ENCODE measurements at regions not wholly inside any gene's neighbourhood (a gene's known extent, or its start where the extent isn't known, plus 50 kb on each side); places are given as distances from the start of the nearest gene placed in this dataset.

DNA sequence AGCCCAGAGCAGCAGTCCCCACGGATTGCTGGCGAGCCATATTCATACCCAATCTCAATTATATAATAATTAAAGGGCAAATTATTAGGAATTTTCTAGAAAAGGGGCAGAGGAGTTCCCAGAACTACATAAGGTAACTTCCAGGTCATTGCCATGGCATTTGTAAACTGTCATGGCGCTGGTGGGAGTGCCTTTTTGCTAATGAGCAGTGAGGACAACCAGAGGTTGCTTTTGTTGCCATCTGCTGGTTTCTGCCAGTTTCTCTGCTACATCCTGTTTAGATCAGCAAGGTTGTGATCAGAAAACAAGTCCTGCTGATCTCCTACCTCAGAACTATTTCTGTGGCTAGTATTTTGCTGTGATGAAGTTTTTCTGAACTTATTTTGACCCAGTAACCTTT, 159.8 kb upstream of the PIEZO2 start:
- no peak overlapping the region for H2AFZ ChIP-seq (ENCODE audit: low read length)
- H3K9me3 ChIP-seq (ENCODE audit: low read length), result no peaks in the 10 kb centered on the region

GRCh38 chr18:11308499-11308898, 159.1 kb upstream of the PIEZO2 start:
- no peak overlapping the region for H3K9ac ChIP-seq (ENCODE audit: low read length)
- no peak overlapping the region for H3K4me3 ChIP-seq (ENCODE audit: low read depth, low read length, poor library complexity, severe bottlenecking)
- no peak overlapping the region for H3K27ac ChIP-seq (ENCODE audit: low read depth, low read length, poor library complexity, severe bottlenecking)
- H2AFZ ChIP-seq (ENCODE audit: low read length), result no peak overlapping the region
- no peaks in the 10 kb centered on the region for H3K9me3 ChIP-seq (ENCODE audit: low read length)
- TF ChIP-seq, protein P1, sequence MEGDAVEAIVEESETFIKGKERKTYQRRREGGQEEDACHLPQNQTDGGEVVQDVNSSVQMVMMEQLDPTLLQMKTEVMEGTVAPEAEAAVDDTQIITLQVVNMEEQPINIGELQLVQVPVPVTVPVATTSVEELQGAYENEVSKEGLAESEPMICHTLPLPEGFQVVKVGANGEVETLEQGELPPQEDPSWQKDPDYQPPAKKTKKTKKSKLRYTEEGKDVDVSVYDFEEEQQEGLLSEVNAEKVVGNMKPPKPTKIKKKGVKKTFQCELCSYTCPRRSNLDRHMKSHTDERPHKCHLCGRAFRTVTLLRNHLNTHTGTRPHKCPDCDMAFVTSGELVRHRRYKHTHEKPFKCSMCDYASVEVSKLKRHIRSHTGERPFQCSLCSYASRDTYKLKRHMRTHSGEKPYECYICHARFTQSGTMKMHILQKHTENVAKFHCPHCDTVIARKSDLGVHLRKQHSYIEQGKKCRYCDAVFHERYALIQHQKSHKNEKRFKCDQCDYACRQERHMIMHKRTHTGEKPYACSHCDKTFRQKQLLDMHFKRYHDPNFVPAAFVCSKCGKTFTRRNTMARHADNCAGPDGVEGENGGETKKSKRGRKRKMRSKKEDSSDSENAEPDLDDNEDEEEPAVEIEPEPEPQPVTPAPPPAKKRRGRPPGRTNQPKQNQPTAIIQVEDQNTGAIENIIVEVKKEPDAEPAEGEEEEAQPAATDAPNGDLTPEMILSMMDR (IDR thresholded peaks at IDR 0.05; ENCODE audit: low read length), result no peak
- TF ChIP-seq EZH2 (IDR thresholded peaks at IDR 0.05; ENCODE audit: borderline replicate concordance, low read length), result no peak
- H3K9me2 ChIP-seq (ENCODE audit: low read depth, low read length), result no peaks in the 10 kb centered on the region
- no peak overlapping the region for H3K4me2 ChIP-seq (ENCODE audit: low read length)
- no peaks in the 10 kb centered on the region for H3K79me2 ChIP-seq (ENCODE audit: insufficient read depth, low read length)
- no peaks in the 10 kb centered on the region; the same call in 1 of the 2 replicates for H3K27me3 ChIP-seq (ENCODE audit: insufficient read depth, low read length)
- H3K4me1 ChIP-seq (ENCODE audit: insufficient read depth, low read length, severe bottlenecking), result no peaks in the 10 kb centered on the region
- no peaks in the 10 kb centered on the region for H3F3A ChIP-seq (ENCODE audit: insufficient read depth, low read length)
- no peaks in the 10 kb centered on the region for H4K20me1 ChIP-seq (ENCODE audit: insufficient read depth, low read length)
- H3K36me3 ChIP-seq (ENCODE audit: insufficient read depth, low read length), result no peaks in the 10 kb centered on the region

More for the DNA sequence above, 159.8 kb upstream of the PIEZO2 start:
- Histone ChIP-seq H3F3A (ENCODE audit: insufficient read depth, low read length) (no peaks in the 10 kb centered on the region), H3K36me3 (ENCODE audit: insufficient read depth, low read length) (no peaks in the 10 kb centered on the region), H3K9me2 (ENCODE audit: low read depth, low read length) (no peaks in the 10 kb centered on the region), H3K27me3 (ENCODE audit: insufficient read depth, low read length) (no peaks in the 10 kb centered on the region; the same call in 1 of the 2 replicates), H3K4me2 (ENCODE audit: low read length) (no peak overlapping the region), H3K79me2 (ENCODE audit: insufficient read depth, low read length) (no peaks in the 10 kb centered on the region), H3K4me1 (ENCODE audit: insufficient read depth, low read length, severe bottlenecking) (no peaks in the 10 kb centered on the region), H3K4me3 (ENCODE audit: low read depth, low read length, poor library complexity, severe bottlenecking) (no peak overlapping the region), H3K9ac (ENCODE audit: low read length) (no peak overlapping the region), H3K27ac (ENCODE audit: low read depth, low read length, poor library complexity, severe bottlenecking) (no peak overlapping the region), H4K20me1 (ENCODE audit: insufficient read depth, low read length) (no peaks in the 10 kb centered on the region)
- TF ChIP-seq, protein P1 (IDR thresholded peaks at IDR 0.05; ENCODE audit: low read length), result peak; percentile 42; the same call in 1 of the 2 replicates
- TF ChIP-seq EZH2 (IDR thresholded peaks at IDR 0.05; ENCODE audit: borderline replicate concordance, low read length), result no peak

- Histone ChIP-seq H3K4me1 (ENCODE audit: insufficient read depth, low read length, severe bottlenecking) (no peaks in the 10 kb centered on the region), H3K4me3 (ENCODE audit: low read depth, low read length, poor library complexity, severe bottlenecking) (no peak overlapping the region), H3K79me2 (ENCODE audit: insufficient read depth, low read length) (no peaks in the 10 kb centered on the region), H3F3A (ENCODE audit: insufficient read depth, low read length) (no peaks in the 10 kb centered on the region), H3K4me2 (ENCODE audit: low read length) (no peak overlapping the region), H3K9ac (ENCODE audit: low read length) (no peak overlapping the region), H4K20me1 (ENCODE audit: insufficient read depth, low read length) (no peaks in the 10 kb centered on the region), H3K9me3 (ENCODE audit: low read length) (no peaks in the 10 kb centered on the region), H3K27ac (ENCODE audit: low read depth, low read length, poor library complexity, severe bottlenecking) (no peak overlapping the region), H3K9me2 (ENCODE audit: low read depth, low read length) (no peaks in the 10 kb centered on the region), H2AFZ (ENCODE audit: low read length) (no peak overlapping the region), H3K36me3 (ENCODE audit: insufficient read depth, low read length) (no peaks in the 10 kb centered on the region), H3K27me3 (ENCODE audit: insufficient read depth, low read length) (no peaks in the 10 kb centered on the region)
- TF ChIP-seq, protein P1 (IDR thresholded peaks at IDR 0.05; ENCODE audit: low read length), result no peak
Measured at GRCh38 chr18:11307716-11308115, 158.3 kb upstream of the PIEZO2 start.
